T-helper 2 cell treated with Interferon-gamma antibody and Interleukin-4, amounts not matched to agents 100 ng/mL and 5 ng/mL, for 36 hours (primary cell): ENCODE measurements at regions not wholly inside any gene's neighbourhood (a gene's known extent, or its start where the extent isn't known, plus 50 kb on each side); places are given as distances from the start of the nearest gene placed in this dataset.
"Not testable (repeated sequence)": the region's sequence is repeated elsewhere in the genome, so short reads cannot be mapped to it uniquely, and the experiment has no call there.

Experiments used
- intact Hi-C: fragments of 100-400 bp; cut with micrococcal nuclease; formaldehyde crosslinking; loops from one replicate; pipeline ENCODE4 v1.15.1; 2023

DNA sequence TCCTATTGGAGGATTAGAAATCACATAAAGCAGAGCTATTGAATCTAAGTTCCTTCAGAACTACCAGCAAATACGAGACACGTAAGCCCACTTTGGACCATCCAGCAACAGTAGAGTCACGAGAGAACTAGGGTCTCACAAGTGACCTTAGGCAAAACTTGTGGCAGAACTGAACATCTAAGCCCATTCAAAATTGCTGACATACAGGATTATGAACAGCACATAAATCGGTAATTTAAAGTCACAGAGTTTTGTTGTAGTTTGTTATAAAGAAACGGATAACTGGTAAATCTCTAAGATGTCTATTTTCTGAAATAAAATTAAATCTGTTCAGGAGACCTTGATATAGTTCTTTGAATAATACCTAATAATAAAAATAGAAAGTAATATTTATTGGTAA lies 1366.0 kb downstream of the NCAM2 start:
- intact Hi-C loops, result no loop called here

- intact Hi-C loops, result no loop called here
Measured at GRCh38 chr21:22374218-22374969, 1376.2 kb downstream of the NCAM2 start.

DNA sequence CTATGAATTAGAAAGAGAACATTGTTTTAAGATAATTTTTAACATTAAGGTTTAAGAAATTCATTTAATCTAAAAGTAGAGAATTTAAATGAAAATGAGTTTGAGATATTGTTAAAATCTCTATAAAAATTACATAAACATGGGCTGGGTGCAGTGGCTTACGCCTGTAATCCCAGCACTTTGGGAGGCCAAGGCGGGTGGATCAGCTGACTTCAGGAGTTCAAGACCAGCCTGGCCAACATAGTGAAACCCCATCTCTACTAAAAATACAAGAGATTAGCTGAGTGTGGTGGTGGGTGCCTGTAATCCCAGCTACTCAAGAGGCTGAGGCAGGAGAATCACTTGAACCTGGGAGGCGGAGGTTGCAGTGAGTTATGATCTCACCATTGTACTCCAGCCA lies 1379.6 kb downstream of the NCAM2 start:
- intact Hi-C loops, result not testable (repeated sequence)

- intact Hi-C loops, result no loop called here
Measured at GRCh38 chr21:22393324-22393723, 1395.1 kb downstream of the NCAM2 start.

DNA sequence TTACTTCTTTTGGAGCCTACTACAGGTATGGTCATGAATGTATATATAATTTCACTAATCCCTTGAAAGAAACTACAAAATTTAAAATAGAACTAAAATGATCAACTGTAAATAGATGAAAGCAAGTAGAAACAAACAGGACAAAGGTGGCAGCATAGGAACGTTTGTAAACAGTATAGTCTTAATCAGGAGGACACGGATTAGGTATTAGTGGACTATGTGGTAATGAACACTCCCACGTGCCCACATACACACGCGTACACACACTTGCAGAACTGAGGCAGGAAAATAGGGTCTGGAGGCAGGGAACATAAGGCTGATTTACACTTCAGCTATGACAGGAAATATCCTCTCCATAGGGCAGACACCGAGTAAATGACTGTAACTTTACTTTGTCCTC lies 1397.8 kb downstream of the NCAM2 start:
- intact Hi-C loops, result no loop called here

GRCh38 chr21:22399681-22400514 lies 1401.7 kb downstream of the NCAM2 start:
- intact Hi-C loops, result no loop called here

- intact Hi-C loops, result no loop called here
Measured at GRCh38 chr21:22409571-22409970, 1411.4 kb downstream of the NCAM2 start.

DNA sequence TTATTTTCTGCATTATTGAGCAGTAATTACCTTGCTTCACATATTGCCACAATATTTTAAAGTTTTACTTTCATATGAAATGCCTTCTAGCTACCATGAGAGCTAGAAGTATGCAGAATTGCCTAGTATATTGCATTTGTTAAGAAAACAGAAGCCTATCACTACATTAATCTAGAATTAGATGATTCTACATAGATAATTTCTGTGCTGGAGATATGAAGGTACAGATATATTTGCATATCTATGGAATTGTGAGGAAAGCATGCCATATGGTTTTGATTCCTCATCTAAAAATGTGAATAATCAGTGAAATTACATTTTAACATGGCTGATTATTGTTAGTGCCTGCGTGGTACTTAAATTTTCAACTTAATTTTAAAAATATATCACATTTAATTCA lies 1418.3 kb downstream of the NCAM2 start:
- intact Hi-C loops, result no loop called here

GRCh38 chr21:22421416-22422180 lies 1423.4 kb downstream of the NCAM2 start:
- intact Hi-C loops, result no loop called here

DNA sequence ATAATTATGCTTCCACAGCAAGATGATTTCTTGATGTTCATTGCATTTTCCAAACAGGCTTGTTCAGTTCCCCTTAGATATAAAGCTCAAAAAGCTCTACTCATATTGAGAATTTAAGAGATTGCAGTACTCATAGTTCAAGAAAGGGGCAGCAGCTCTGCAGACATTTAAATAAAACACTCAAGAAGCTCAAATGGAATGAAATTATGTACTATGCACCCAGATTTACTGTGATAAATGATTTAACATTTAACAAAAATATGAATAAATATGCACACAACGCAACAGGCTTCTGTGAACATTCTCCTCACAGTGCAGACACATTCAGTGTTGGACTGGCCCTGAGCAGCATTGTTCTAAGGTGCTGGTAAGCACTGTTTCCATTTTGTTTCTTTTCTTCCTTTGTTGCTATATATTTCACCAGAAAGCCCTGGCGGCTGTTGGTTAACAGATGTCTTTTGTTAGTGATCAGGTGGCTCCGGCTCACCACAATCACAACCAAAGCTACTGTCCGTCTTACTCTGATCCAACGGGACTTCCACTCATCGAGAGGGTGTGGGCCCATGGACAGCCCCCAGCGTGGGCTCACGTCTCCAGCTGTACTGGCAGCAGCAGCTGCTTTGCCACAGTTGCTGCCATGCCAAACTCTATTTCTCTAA lies 1440.3 kb downstream of the NCAM2 start:
- intact Hi-C loops, result no loop called here

GRCh38 chr21:22444990-22445389 lies 1446.8 kb downstream of the NCAM2 start:
- intact Hi-C loops, result no loop called here

- intact Hi-C loops, result no loop called here
Measured at GRCh38 chr21:22450507-22450906, 1452.3 kb downstream of the NCAM2 start.

DNA sequence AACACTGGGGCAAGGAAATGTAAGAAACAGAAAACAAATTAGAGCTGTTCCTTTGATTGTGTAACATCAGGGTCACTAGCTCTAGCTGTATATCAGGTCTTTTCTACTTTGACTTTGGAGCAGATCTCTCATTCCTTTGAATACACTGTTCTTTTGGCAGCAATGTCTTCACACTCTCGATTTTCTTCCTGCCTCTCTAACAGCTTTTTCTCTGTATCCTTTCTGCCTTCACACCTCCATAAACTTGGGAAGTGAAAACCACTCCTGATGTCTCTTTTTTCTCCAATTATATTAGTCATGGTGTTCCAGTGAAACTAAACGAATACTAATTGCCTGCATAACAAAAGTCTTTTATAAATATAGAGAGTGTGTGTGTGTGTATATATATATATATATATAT lies 1458.0 kb downstream of the NCAM2 start:
- intact Hi-C loops, result no loop called here

DNA sequence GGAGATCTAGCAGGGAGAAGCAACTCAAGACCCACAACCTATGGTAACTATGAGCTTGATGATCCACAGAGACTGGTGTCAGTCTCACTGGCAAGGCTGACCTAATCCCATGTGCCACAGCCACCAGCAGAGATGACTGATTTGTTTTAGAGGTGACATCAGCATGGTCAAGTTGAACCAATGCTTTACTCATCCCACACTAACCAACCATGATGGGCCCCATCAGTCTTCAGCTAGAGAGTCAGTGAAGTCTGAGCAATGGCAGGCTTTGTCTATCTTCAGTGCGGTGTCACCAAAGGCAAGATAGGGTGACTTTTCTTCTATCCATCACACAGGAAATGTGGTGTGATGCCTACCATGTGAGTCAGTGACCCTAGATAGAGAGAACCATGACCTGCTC lies 1470.7 kb downstream of the NCAM2 start:
- intact Hi-C loops, result no loop called here

GRCh38 chr21:22474403-22474802 lies 1476.2 kb downstream of the NCAM2 start:
- intact Hi-C loops, result no loop called here

- intact Hi-C loops, result no loop called here
Measured at GRCh38 chr21:22476214-22476613, 1478.0 kb downstream of the NCAM2 start.

- intact Hi-C loops, result no loop called here
Measured at GRCh38 chr21:22476726-22477646, 1478.8 kb downstream of the NCAM2 start.

GRCh38 chr21:22490049-22490448 lies 1491.8 kb downstream of the NCAM2 start:
- intact Hi-C loops, result no loop called here

DNA sequence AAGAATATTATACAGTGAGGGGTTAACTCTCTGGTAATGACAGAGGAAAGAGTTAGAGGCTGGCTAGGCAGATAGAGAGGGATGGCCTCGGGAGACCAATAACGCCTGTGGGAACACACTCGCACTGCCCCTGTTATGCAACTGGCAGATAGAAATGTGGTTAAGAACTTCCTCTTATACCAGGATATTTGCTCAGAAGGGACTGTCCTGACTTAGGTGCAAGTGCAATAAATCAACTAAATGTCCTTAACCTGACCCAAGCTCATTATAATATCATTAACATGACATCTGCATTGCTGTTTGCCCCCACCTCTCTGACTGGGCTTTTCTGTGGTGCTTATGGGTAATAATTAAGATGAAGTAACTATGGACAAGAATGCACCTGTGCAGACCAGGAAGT lies 1518.0 kb downstream of the NCAM2 start:
- intact Hi-C loops, result no loop called here

GRCh38 chr21:22535630-22536029 lies 1537.4 kb downstream of the NCAM2 start:
- intact Hi-C loops, result no loop called here
